HepG2 (cell line): ENCODE measurements at regions not wholly inside any gene's neighbourhood (a gene's known extent, or its start where the extent isn't known, plus 50 kb on each side); places are given as distances from the start of the nearest gene placed in this dataset.

Experiments used
- ATAC-seq: fragments of 200-7000 bp; cut with Tn5 transposase; 3 replicates; pipeline ENCODE4 v1.9.1; 2020; ENCODE audit warnings: mild to moderate bottlenecking, moderate library complexity
- BruUV-seq: library from RNA; stranded (reverse); fragments of 400-500 nt; replicated peaks from 2 replicates; lab custom pipeline; 2021; lab: Mats Ljungman, UMichigan
- CTCF ChIA-PET: fragments of 300-600 bp; formaldehyde crosslinking; extraction: SDS; loops from one replicate; lab custom pipeline; 2021; ENCODE audit warnings: low total read pairs, inconsistent platforms, low intra/inter-chr PET ratio; lab: Yijun Ruan, JAX
- POLR2A ChIA-PET: fragments of 350-600 bp; sonication (Branson Sonifier 250); formaldehyde crosslinking; loops from one replicate; lab custom pipeline; 2020; ENCODE audit warnings: antibody characterized with exemption, inconsistent platforms; lab: Yijun Ruan, JAX
- DNase-seq: peaks from one replicate; pipeline ENCODE4 v3.0.0-alpha.2; 2015; ENCODE audit warnings: low spot score
- FAIRE-seq: peaks from 3 replicates; lab custom pipeline; 2011; peaks lifted over from hg19 to GRCh38; lab: Jason Lieb, UNC
- H2AFZ ChIP-seq: one replicate; pipeline ENCODE4 v1.6.1; 2011; ENCODE audit warnings: low read length, inconsistent platforms
- H3K27ac ChIP-seq: fragments of 300-600 bp; 3 replicates; pipeline ENCODE4 v1.8.0; 2011; ENCODE audit warnings: mixed run types, mild to moderate bottlenecking, mixed read lengths, low read length, inconsistent platforms; ENCODE audit not compliant: insufficient read depth; ENCODE audit errors: extremely low read length
- H3K27me3 ChIP-seq, 2 experiments: fragments of 200-600 bp in 1 of 2; 2 replicates in 1 of 2; 3 replicates in 1 of 2; pipeline versions ENCODE4 v1.6.0 to v1.8.0; 2011; ENCODE audit warnings: low read length in 2 of 2, mild to moderate bottlenecking in 2 of 2, moderate library complexity in 2 of 2, inconsistent platforms in 1 of 2; ENCODE audit not compliant: insufficient read depth in 2 of 2, control insufficient read depth in 1 of 2
- H3K36me3 ChIP-seq, 2 experiments: fragments of 200-600 bp in 1 of 2; replicated peaks in 1 of 2; 2 replicates in 1 of 2; 3 replicates in 1 of 2; pipeline versions ENCODE4 v1.5.1 to v1.8.0; 2011; ENCODE audit warnings: low read length in 2 of 2, inconsistent platforms in 1 of 2; ENCODE audit not compliant: insufficient read depth in 2 of 2, control insufficient read depth in 1 of 2
- H3K4me1 ChIP-seq: 2 replicates; pipeline ENCODE4 v1.5.1; 2012; ENCODE audit warnings: low read length, inconsistent platforms; ENCODE audit not compliant: insufficient read depth
- H3K4me2 ChIP-seq: 2 replicates; pipeline ENCODE4 v1.6.0; 2011; ENCODE audit warnings: low read depth, low read length, inconsistent platforms
- H3K4me3 ChIP-seq, 3 experiments: fragments of 200-600 bp in 1 of 3; sonication (generic), shearing (Covaris generic) in 1 of 3; replicated peaks in 1 of 3; 2 replicates each; pipeline ENCODE4 v1.5.1; 2011 to 2016; ENCODE audit warnings: low read length in 3 of 3, inconsistent platforms in 2 of 3, low read depth in 2 of 3, mild to moderate bottlenecking in 2 of 3, control low read depth in 1 of 3, mixed read lengths in 1 of 3; ENCODE audit not compliant: insufficient read depth in 1 of 3
- H3K79me2 ChIP-seq: one replicate; pipeline ENCODE4 v1.6.1; 2011; ENCODE audit warnings: low read length, inconsistent platforms; ENCODE audit not compliant: insufficient read depth
- H3K9ac ChIP-seq: 2 replicates; pipeline ENCODE4 v1.6.0; 2011; ENCODE audit warnings: mild to moderate bottlenecking, low read depth, low read length, inconsistent platforms; ENCODE audit not compliant: insufficient read depth
- H3K9me3 ChIP-seq: 2 replicates; pipeline ENCODE4 v1.5.1; 2012; ENCODE audit warnings: mild to moderate bottlenecking, low read length
- H4K20me1 ChIP-seq: 2 replicates; pipeline ENCODE4 v1.6.0; 2011; ENCODE audit warnings: inconsistent platforms, mild to moderate bottlenecking, low read length, moderate library complexity; ENCODE audit not compliant: insufficient read depth
- CBX2 ChIP-seq, 2 experiments: fragments of 200-600 bp in 1 of 2; sonication (generic); formaldehyde crosslinking in 1 of 2; IDR thresholded peaks; 2 replicates each; pipeline versions ENCODE4 v1.7.0 to v1.8.1; 2018 to 2022; ENCODE audit warnings: low read depth in 2 of 2, low read length in 1 of 2, mild to moderate bottlenecking in 1 of 2, missing genetic modification reagents in 1 of 2
- DPF2 ChIP-seq: sonication (generic); formaldehyde crosslinking; IDR thresholded peaks from 2 replicates; pipeline ENCODE4 v1.4.0; 2020; ENCODE audit warnings: mild to moderate bottlenecking, low read depth, missing genetic modification reagents, borderline replicate concordance
- FOXK1 ChIP-seq: sonication (generic); formaldehyde crosslinking; IDR thresholded peaks from 2 replicates; pipeline ENCODE4 v1.4.0; 2020; ENCODE audit warnings: low read depth, missing genetic modification reagents, borderline replicate concordance
- HOXD1 ChIP-seq: sonication (generic); formaldehyde crosslinking; IDR thresholded peaks from 2 replicates; pipeline ENCODE4 v1.5.0; 2020; ENCODE audit warnings: missing genetic modification reagents
- PHF5A ChIP-seq: IDR thresholded peaks from one replicate; pipeline ENCODE4 v1.6.1; 2018; ENCODE audit warnings: low read depth, missing genetic modification reagents; ENCODE audit not compliant: unreplicated experiment
- TMF1 ChIP-seq: sonication (generic); formaldehyde crosslinking; IDR thresholded peaks from 2 replicates; pipeline ENCODE4 v1.8.1; 2022; ENCODE audit warnings: low read depth, missing genetic modification reagents
- ZNF292 ChIP-seq: sonication (generic); formaldehyde crosslinking; IDR thresholded peaks from 2 replicates; pipeline ENCODE4 v1.8.1; 2022; ENCODE audit warnings: mild to moderate bottlenecking, low read depth, missing genetic modification reagents, borderline replicate concordance
- ZNF503 ChIP-seq: sonication (generic); formaldehyde crosslinking; IDR thresholded peaks from 2 replicates; pipeline ENCODE4 v1.4.0; 2020; ENCODE audit warnings: missing genetic modification reagents
- ZNF564 ChIP-seq: sonication (generic); formaldehyde crosslinking; IDR thresholded peaks from 2 replicates; pipeline ENCODE4 v1.8.1; 2023; ENCODE audit warnings: mild to moderate bottlenecking, missing genetic modification reagents
- ZNF7 ChIP-seq: IDR thresholded peaks from 2 replicates; pipeline ENCODE4 v1.6.1; 2016; ENCODE audit warnings: missing biosample characterization, missing genetic modification reagents
- WGBS: methylation state at CpG from one replicate; pipeline ENCODE4 v1.1.6; 2017; ENCODE audit warnings: low lambda C conversion rate; 5-methylcytosine and 5-hydroxymethylcytosine counted together
- in situ Hi-C: cut with HindIII; loops from 2 replicates; pipeline ENCODE4 v1.10.0; 2017; ENCODE audit warnings: low pct_unique_long_range_greater_than_20kb; ENCODE audit not compliant: extremely low pct_ligation_motif_present
- intact Hi-C: fragments of 100-400 bp; cut with micrococcal nuclease; formaldehyde crosslinking; loops from one replicate; pipeline ENCODE4 v1.10.0; 2022; ENCODE audit not compliant: unreplicated experiment
- TF ChIP-seq, protein P1 (sequence below): sonication (generic); formaldehyde crosslinking; IDR thresholded peaks from 2 replicates; pipeline ENCODE4 v1.4.0; 2020; ENCODE audit warnings: missing genetic modification reagents, borderline replicate concordance
- TF ChIP-seq, protein P2 (sequence below): sonication (generic); formaldehyde crosslinking; IDR thresholded peaks from 2 replicates; pipeline ENCODE4 v1.5.0; 2020; ENCODE audit warnings: mild to moderate bottlenecking, missing genetic modification reagents, moderate library complexity
- TF ChIP-seq, protein P3 (sequence below): sonication (generic); formaldehyde crosslinking; IDR thresholded peaks from 2 replicates; pipeline ENCODE4 v1.4.0; 2020; ENCODE audit warnings: missing genetic modification reagents; ENCODE audit errors: not compliant biosample characterization

DNA sequence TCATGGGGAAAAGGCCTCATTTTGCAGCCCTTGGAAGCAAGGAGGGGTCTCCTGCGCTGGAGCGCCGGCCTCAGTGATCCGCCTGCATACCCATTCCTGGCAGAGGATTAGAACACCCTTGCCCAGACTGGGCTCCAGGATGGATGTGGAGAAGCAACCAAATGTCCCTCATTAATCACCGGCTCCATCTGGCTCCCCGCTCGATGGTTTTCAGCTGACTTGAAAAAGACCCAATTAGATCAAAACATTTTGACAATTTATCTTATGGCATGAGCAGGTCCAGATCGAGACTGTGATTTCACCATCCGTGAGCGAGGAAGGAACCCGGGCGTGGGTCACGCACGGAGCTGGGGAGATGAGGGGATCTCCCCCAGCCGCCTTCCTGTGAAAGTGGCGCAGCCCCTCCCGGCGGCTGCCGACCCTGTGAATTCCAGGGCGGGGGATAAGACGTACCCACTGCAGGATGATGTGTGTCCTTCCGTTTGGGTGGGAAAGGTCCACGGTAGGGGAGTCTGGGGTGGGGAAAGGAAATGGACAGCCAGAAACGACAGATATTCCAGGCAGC lies 141.6 kb downstream of the EMX2 start (continued):
- TF ChIP-seq ZNF292 (CRISPR knock-in tag) (no peak), DPF2 (CRISPR knock-in tag) (no peak), FOXK1 (CRISPR knock-in tag) (no peak), PHF5A (CRISPR knock-in tag) (no peak), ZNF7 (CRISPR knock-in tag) (no peak), HOXD1 (CRISPR knock-in tag) (no peak)
- TF ChIP-seq, protein P1, sequence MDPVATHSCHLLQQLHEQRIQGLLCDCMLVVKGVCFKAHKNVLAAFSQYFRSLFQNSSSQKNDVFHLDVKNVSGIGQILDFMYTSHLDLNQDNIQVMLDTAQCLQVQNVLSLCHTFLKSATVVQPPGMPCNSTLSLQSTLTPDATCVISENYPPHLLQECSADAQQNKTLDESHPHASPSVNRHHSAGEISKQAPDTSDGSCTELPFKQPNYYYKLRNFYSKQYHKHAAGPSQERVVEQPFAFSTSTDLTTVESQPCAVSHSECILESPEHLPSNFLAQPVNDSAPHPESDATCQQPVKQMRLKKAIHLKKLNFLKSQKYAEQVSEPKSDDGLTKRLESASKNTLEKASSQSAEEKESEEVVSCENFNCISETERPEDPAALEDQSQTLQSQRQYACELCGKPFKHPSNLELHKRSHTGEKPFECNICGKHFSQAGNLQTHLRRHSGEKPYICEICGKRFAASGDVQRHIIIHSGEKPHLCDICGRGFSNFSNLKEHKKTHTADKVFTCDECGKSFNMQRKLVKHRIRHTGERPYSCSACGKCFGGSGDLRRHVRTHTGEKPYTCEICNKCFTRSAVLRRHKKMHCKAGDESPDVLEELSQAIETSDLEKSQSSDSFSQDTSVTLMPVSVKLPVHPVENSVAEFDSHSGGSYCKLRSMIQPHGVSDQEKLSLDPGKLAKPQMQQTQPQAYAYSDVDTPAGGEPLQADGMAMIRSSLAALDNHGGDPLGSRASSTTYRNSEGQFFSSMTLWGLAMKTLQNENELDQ: no peak

- H4K20me1 ChIP-seq: no peaks in the 10 kb centered on the region
- no CpG with 5 or more reads among the region's 16 CpGs for WGBS
- FAIRE-seq: no peak
- no TSS peak for BruUV-seq
- H3K27me3 ChIP-seq: no peaks in the 10 kb centered on the region; a peak in 3 of 5 replicates
- H3K79me2 ChIP-seq: no peaks in the 10 kb centered on the region
- no peak overlapping the region for H2AFZ ChIP-seq
- no peak overlapping the region for H3K4me2 ChIP-seq
- H3K36me3 ChIP-seq: no peaks in the 10 kb centered on the region
- in situ Hi-C loops (no loop called here), intact Hi-C loops (no loop called here)
- no peak for TF ChIP-seq TMF1 (CRISPR knock-in tag)
- TF ChIP-seq, protein P2, sequence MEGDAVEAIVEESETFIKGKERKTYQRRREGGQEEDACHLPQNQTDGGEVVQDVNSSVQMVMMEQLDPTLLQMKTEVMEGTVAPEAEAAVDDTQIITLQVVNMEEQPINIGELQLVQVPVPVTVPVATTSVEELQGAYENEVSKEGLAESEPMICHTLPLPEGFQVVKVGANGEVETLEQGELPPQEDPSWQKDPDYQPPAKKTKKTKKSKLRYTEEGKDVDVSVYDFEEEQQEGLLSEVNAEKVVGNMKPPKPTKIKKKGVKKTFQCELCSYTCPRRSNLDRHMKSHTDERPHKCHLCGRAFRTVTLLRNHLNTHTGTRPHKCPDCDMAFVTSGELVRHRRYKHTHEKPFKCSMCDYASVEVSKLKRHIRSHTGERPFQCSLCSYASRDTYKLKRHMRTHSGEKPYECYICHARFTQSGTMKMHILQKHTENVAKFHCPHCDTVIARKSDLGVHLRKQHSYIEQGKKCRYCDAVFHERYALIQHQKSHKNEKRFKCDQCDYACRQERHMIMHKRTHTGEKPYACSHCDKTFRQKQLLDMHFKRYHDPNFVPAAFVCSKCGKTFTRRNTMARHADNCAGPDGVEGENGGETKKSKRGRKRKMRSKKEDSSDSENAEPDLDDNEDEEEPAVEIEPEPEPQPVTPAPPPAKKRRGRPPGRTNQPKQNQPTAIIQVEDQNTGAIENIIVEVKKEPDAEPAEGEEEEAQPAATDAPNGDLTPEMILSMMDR (CRISPR knock-in tag): 0 out of 2 replicates have a peak, but pooled peaks have one; percentile 4
- no peak for TF ChIP-seq ZNF564
- TF ChIP-seq, protein P3, sequence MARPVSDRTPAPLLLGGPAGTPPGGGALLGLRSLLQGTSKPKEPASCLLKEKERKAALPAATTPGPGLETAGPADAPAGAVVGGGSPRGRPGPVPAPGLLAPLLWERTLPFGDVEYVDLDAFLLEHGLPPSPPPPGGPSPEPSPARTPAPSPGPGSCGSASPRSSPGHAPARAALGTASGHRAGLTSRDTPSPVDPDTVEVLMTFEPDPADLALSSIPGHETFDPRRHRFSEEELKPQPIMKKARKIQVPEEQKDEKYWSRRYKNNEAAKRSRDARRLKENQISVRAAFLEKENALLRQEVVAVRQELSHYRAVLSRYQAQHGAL: no peak
- TF ChIP-seq ZNF503 (CRISPR knock-in tag): no peak
- no peak for TF ChIP-seq CBX2 (IDR thresholded peaks at IDR 0.05; ENCODE audit: low read depth, low read length)
- TF ChIP-seq CBX2 (CRISPR knock-in tag; IDR thresholded peaks at IDR 0.05; ENCODE audit: low read depth): no peak
- TF ChIP-seq, all 625 proteins: peak for 1
- ATAC-seq (no peak), DNase-seq (no peak)
- Histone ChIP-seq H3K4me3 (no peak overlapping the region), H3K27ac (no peak overlapping the region), H3K9ac (no peak overlapping the region), H3K9me3 (no peaks in the 10 kb centered on the region), H3K4me1 (no peaks in the 10 kb centered on the region)
- CTCF ChIA-PET: no interaction called here
- POLR2A ChIA-PET: no interaction called here
These were observed 142.2 kb downstream of the EMX2 start for GRCh38 chr10:117684672-117685211.
